ENCODE measurements at regions not wholly inside any gene's neighbourhood (a gene's known extent, or its start where the extent isn't known, plus 50 kb on each side); places are given as distances from the start of the nearest gene placed in this dataset.

DNA sequence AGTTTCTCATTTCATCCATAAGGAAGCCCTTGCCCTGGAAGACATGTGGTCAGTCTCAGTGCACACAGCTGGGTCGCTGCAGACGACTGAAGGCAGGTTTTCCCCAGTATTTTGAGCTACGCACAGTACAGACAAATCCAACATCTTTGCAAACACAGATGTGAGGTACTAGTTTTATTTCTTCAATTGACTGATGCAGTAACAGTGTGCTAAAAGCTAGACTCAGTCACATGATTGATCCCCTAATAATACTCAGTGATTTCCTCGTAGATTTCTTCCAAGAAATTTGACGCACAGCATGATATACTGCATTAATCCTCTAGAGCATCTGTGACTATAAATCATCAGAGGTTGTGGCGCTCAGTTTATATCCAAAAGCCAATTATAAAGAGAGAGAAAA is 346.1 kb downstream of the DIRAS2 start:
- no peaks in the 10 kb centered on the region for H3K9me3 ChIP-seq
- H3K27me3 ChIP-seq, result peaks cover 5% of the 10 kb centered on the region; the same call in 1 of the 2 replicates
- H3K36me3 ChIP-seq, result no peaks in the 10 kb centered on the region
- no peak for DNase-seq
- no peak overlapping the region for H3K4me3 ChIP-seq

GRCh38 chr9:90299968-90300367 is 342.7 kb downstream of the DIRAS2 start:
- DNase-seq, result no peak

GRCh38 chr9:90300611-90301276 is 341.9 kb downstream of the DIRAS2 start:
- no peak for DNase-seq
- no peaks in the 10 kb centered on the region for H3K9me3 ChIP-seq
- peaks cover 5% of the 10 kb centered on the region; the same call in 1 of the 2 replicates for H3K27me3 ChIP-seq
- no peak overlapping the region for H3K4me3 ChIP-seq
- H3K36me3 ChIP-seq, result no peaks in the 10 kb centered on the region

More at GRCh38 chr9:90299968-90300367, 342.7 kb downstream of the DIRAS2 start:
- Histone ChIP-seq H3K9me3 (no peaks in the 10 kb centered on the region), H3K36me3 (no peaks in the 10 kb centered on the region), H3K27me3 (peaks cover 5% of the 10 kb centered on the region; the same call in 1 of the 2 replicates), H3K4me3 (no peak overlapping the region)

DNA sequence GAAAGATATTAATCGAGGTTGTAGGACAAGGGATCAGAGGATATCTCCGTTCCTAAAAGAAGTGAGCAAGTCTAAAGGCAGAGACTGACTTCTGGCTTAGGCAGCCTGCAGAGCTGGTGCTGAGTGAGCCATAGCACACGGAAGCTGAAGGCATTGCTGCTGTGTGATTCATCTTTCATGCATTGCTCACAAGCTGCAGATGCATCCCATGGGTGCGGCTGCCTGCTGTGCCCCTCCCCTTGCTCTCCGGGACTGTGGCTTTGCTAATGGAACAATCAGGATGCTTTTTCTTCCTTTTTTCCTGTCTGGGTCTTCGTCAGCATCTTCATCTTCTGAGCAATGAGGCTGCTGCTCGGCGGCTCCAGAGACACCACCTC is 341.4 kb downstream of the DIRAS2 start:
- Histone ChIP-seq H3K9me3 (no peaks in the 10 kb centered on the region), H3K27me3 (peaks cover 2% of the 10 kb centered on the region; the same call in 1 of the 2 replicates), H3K36me3 (no peaks in the 10 kb centered on the region), H3K4me3 (no peak overlapping the region)
- peak; percentile 87 for DNase-seq

- DNase-seq, result no peak
- Histone ChIP-seq H3K36me3 (no peaks in the 10 kb centered on the region), H3K27me3 (no peaks in the 10 kb centered on the region)
Observed at GRCh38 chr9:90303655-90304054, 339.0 kb downstream of the DIRAS2 start.

DNA sequence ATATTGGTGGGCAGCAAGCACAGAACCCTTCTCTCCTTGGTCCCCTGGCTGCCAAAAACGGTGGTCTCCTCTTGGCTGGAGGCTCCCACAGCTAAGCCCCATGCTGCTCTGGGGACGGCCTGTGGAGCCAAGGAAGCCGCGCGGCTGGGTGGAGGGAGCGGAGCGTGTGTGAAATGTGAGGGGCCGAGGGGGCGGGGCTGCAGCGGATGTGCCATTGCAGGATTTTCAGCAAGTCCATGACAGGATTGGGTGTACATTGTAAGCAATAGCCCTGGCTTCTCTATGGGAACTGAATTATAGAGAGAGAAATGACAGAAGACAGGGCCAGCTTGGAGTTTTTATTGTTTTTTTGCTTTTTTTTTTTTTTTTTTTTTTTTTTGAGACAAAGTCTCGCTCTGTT is 336.5 kb downstream of the DIRAS2 start:
- no peaks in the 10 kb centered on the region for H3K9me3 ChIP-seq
- no peaks in the 10 kb centered on the region for H3K27me3 ChIP-seq
- no peak for DNase-seq
- H3K36me3 ChIP-seq, result no peaks in the 10 kb centered on the region
- no peak overlapping the region for H3K4me3 ChIP-seq

More at GRCh38 chr9:90303655-90304054, 339.0 kb downstream of the DIRAS2 start:
- H3K4me3 ChIP-seq, result no peak overlapping the region
- H3K9me3 ChIP-seq, result no peaks in the 10 kb centered on the region

- Histone ChIP-seq H3K27me3 (no peaks in the 10 kb centered on the region), H3K36me3 (no peaks in the 10 kb centered on the region), H3K4me3 (no peak overlapping the region), H3K9me3 (no peaks in the 10 kb centered on the region)
- no peak for DNase-seq
Observed at GRCh38 chr9:90307167-90307833, 335.3 kb downstream of the DIRAS2 start.

DNA sequence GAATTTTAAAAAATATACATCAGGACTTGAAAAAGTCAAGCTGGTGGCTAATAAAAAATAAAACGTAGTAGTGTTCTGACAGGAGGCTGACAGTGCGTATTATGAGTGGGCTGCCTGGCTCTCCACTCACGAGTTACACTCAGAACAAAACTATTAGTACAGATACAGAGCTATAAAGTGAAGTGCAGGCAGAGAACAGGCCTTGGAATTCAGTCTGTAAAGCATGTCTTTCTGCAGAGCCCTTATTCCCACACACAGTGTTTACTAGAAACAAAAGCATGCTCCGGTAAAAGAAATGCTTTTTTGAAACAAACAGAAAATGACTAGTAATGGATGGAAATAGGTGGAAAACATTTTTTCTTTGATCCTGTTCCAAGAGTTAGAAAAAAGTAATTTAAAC is 334.7 kb downstream of the DIRAS2 start:
- no peaks in the 10 kb centered on the region for H3K27me3 ChIP-seq
- H3K36me3 ChIP-seq, result no peaks in the 10 kb centered on the region
- DNase-seq, result no peak
- no peak overlapping the region for H3K4me3 ChIP-seq
- H3K9me3 ChIP-seq, result no peaks in the 10 kb centered on the region

DNA sequence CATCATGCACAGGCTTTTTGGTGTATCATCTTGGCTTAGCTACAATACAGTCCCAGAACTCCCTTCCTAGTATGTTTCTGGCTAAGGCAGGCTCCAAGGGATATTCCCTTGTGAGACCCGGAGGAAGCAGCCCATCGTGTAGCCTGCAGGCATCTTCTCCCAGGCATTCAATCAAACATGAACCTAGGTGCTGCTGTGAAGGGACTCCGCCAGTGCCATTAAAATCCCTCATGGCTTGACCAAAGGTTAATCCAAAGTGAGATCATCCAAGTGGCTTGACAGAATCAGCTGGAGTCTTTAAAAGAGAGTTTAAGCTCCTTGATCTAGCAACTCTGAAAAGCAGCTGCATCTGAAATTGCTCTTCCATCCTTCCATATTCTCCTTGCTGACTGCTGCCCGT is 333.9 kb downstream of the DIRAS2 start:
- no peak overlapping the region for H3K4me3 ChIP-seq
- H3K27me3 ChIP-seq, result no peaks in the 10 kb centered on the region
- H3K9me3 ChIP-seq, result no peaks in the 10 kb centered on the region
- no peak for DNase-seq
- H3K36me3 ChIP-seq, result no peaks in the 10 kb centered on the region

DNA sequence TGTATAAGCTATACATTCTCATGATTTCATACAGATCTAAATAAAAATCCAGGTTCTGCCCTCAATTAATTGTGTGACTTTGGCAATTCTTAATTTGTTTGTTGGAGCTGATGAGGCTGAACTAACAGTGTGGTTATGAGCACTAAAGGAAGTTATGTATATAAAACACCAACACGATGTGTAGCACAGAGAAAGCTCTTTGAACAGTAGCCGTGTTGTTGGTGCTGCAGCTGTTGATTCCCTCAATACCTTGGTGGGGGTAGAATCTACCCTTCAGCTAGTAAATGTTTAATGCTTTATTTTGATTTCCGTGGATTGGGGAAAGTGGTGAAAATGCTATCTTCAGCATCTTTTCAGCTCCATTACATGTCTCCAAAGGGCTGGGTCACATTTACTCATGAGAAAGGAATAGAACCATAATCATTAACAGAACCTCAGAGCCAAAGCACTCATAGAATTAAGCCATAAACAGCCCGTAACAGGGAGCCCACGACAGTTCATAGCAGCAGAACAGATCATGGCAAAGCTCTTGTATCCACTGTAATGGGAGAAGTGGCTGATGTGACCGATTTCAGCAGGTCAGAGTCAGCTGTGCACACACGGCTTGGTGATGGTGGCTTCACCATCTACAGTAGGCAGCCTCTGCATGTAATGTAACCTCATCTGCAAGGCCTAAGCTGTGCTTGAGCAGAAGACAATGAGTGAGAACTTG is 332.7 kb downstream of the DIRAS2 start:
- H3K36me3 ChIP-seq, result no peaks in the 10 kb centered on the region
- no peak overlapping the region for H3K4me3 ChIP-seq
- H3K27me3 ChIP-seq, result no peaks in the 10 kb centered on the region
- DNase-seq, result no peak
- H3K9me3 ChIP-seq, result no peaks in the 10 kb centered on the region

DNA sequence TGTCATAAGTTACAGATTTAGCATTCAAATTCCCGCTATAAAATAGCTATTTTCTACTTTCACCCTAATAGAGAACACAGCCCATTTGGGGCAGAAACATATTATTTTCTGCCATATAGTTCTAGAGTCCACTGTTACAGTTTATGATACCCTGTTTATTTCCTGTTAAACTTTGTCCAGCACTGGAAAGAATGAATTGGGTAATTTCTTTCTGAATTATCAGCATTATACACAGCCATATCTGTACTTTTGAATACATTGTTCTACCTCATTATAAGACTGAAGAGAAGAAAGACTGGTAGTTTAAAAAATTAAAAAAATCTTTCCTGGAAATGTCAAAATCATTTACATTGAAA is 332.1 kb downstream of the DIRAS2 start:
- DNase-seq, result no peak
- no peaks in the 10 kb centered on the region for H3K9me3 ChIP-seq
- H3K4me3 ChIP-seq, result no peak overlapping the region
- no peaks in the 10 kb centered on the region for H3K27me3 ChIP-seq
- H3K36me3 ChIP-seq, result no peaks in the 10 kb centered on the region

GRCh38 chr9:90311811-90312210 is 330.8 kb downstream of the DIRAS2 start:
- Histone ChIP-seq H3K27me3 (no peaks in the 10 kb centered on the region), H3K4me3 (no peak overlapping the region), H3K36me3 (no peaks in the 10 kb centered on the region), H3K9me3 (no peaks in the 10 kb centered on the region)
- DNase-seq, result no peak

- no peak for DNase-seq
- Histone ChIP-seq H3K4me3 (no peak overlapping the region), H3K27me3 (no peaks in the 10 kb centered on the region), H3K9me3 (no peaks in the 10 kb centered on the region), H3K36me3 (no peaks in the 10 kb centered on the region)
Observed at GRCh38 chr9:90322296-90322695, 320.3 kb downstream of the DIRAS2 start.

GRCh38 chr9:90325913-90326653 is 316.5 kb downstream of the DIRAS2 start:
- Histone ChIP-seq H3K4me3 (no peak overlapping the region), H3K36me3 (no peaks in the 10 kb centered on the region), H3K27me3 (no peaks in the 10 kb centered on the region), H3K9me3 (no peaks in the 10 kb centered on the region)
- no peak for DNase-seq

GRCh38 chr9:90330231-90330630 is 312.4 kb downstream of the DIRAS2 start:
- no peak for DNase-seq
- no peak overlapping the region for H3K4me3 ChIP-seq
- H3K36me3 ChIP-seq, result no peaks in the 10 kb centered on the region
- no peaks in the 10 kb centered on the region for H3K27me3 ChIP-seq
- H3K9me3 ChIP-seq, result no peaks in the 10 kb centered on the region

GRCh38 chr9:90331826-90332575 is 310.6 kb downstream of the DIRAS2 start:
- Histone ChIP-seq H3K4me3 (no peak overlapping the region), H3K36me3 (no peaks in the 10 kb centered on the region), H3K9me3 (no peaks in the 10 kb centered on the region), H3K27me3 (peaks cover 2% of the 10 kb centered on the region; the same call in 1 of the 2 replicates)
- DNase-seq, result no peak
